GM23338 (cell line): ENCODE measurements at regions not wholly inside any gene's neighbourhood (a gene's known extent, or its start where the extent isn't known, plus 50 kb on each side); places are given as distances from the start of the nearest gene placed in this dataset.
A peak's percentile ranks its signal among the peaks of the same experiment; 100 is the strongest.

Experiments
- ATAC-seq: fragments of 200-7000 bp; cut with Tn5 transposase; 3 replicates; pipeline ENCODE4 v1.9.1; 2020
- DNase-seq: peaks from one replicate; pipeline ENCODE4 v3.0.0-alpha.2; 2015; ENCODE audit warnings: low spot score
- H2AFZ ChIP-seq: fragments of 200-600 bp; sonication (generic); 2 replicates; pipeline ENCODE4 v1.8.0; 2016; ENCODE audit warnings: antibody characterized with exemption, mild to moderate bottlenecking, moderate library complexity
- H3F3A ChIP-seq: fragments of 200-600 bp; sonication (generic); replicated peaks from 2 replicates; pipeline ENCODE4 v1.8.0; 2017; ENCODE audit warnings: antibody characterized with exemption, mixed run types, low read depth
- H3K27ac ChIP-seq: fragments of 200-600 bp; sonication (generic); 2 replicates; pipeline ENCODE4 v1.6.1; 2016; ENCODE audit warnings: low read depth
- H3K27me3 ChIP-seq: fragments of 200-600 bp; sonication (generic); 2 replicates; pipeline ENCODE4 v1.8.0; 2016; ENCODE audit warnings: mild to moderate bottlenecking, mixed run types, moderate library complexity; ENCODE audit not compliant: insufficient read depth
- H3K36me3 ChIP-seq: fragments of 200-600 bp; sonication (generic); 2 replicates; pipeline ENCODE4 v1.8.0; 2016; ENCODE audit warnings: mild to moderate bottlenecking; ENCODE audit not compliant: insufficient read depth
- H3K4me1 ChIP-seq: fragments of 200-600 bp; sonication (generic); 2 replicates; pipeline ENCODE4 v1.8.0; 2016; ENCODE audit warnings: mild to moderate bottlenecking, moderate library complexity; ENCODE audit not compliant: insufficient read depth
- H3K4me2 ChIP-seq: fragments of 200-600 bp; sonication (generic); 2 replicates; pipeline ENCODE4 v1.7.1; 2017; ENCODE audit warnings: mixed run types
- H3K4me3 ChIP-seq: fragments of 200-600 bp; sonication (generic); 2 replicates; pipeline ENCODE4 v1.6.1; 2016; ENCODE audit warnings: mixed run types
- H3K79me2 ChIP-seq: fragments of 200-600 bp; sonication (generic); replicated peaks from 2 replicates; pipeline ENCODE4 v1.8.0; 2017; ENCODE audit warnings: mild to moderate bottlenecking; ENCODE audit not compliant: insufficient read depth
- H3K9me2 ChIP-seq: fragments of 200-600 bp; sonication (generic); 2 replicates; pipeline ENCODE4 v1.8.0; 2017; ENCODE audit not compliant: insufficient read depth
- H4K20me1 ChIP-seq: fragments of 200-600 bp; sonication (generic); replicated peaks from 2 replicates; pipeline ENCODE4 v1.8.0; 2017; ENCODE audit warnings: mild to moderate bottlenecking; ENCODE audit not compliant: insufficient read depth
- H3K27ac Mint-ChIP-seq: 2 replicates; pipeline ENCODE4 v1.8.0; 2020; ENCODE audit warnings: inconsistent platforms, mild to moderate bottlenecking, moderate library complexity, mixed read lengths
- H3K27me3 Mint-ChIP-seq: 3 replicates; pipeline ENCODE4 v1.8.0; 2022; ENCODE audit warnings: low read depth, mild to moderate bottlenecking, moderate library complexity, mixed read lengths, inconsistent platforms; ENCODE audit not compliant: insufficient read depth, poor library complexity
- H3K36me3 Mint-ChIP-seq: 3 replicates; pipeline ENCODE4 v1.8.0; 2021; ENCODE audit warnings: low read depth, mild to moderate bottlenecking, inconsistent platforms, moderate library complexity, mixed read lengths
- H3K4me1 Mint-ChIP-seq: 3 replicates; pipeline ENCODE4 v1.8.0; 2020; ENCODE audit warnings: mild to moderate bottlenecking, inconsistent platforms, mixed read lengths
- H3K4me3 Mint-ChIP-seq: 3 replicates; pipeline ENCODE4 v1.8.0; 2021; ENCODE audit warnings: moderate library complexity, mild to moderate bottlenecking, inconsistent platforms, mixed read lengths
- H3K9me3 Mint-ChIP-seq: 3 replicates; pipeline ENCODE4 v1.8.0; 2020; ENCODE audit warnings: moderate library complexity, mild to moderate bottlenecking, inconsistent platforms, mixed read lengths
- EZH2 ChIP-seq: fragments of 200-600 bp; sonication (generic); IDR thresholded peaks from one replicate; pipeline ENCODE4 v1.8.0; 2017; ENCODE audit warnings: antibody characterized with exemption, mild to moderate bottlenecking, low read depth; ENCODE audit not compliant: unreplicated experiment
- EZH2phosphoT487 ChIP-seq: fragments of 200-600 bp; sonication (generic); IDR thresholded peaks from one replicate; pipeline ENCODE4 v1.8.1; 2018; ENCODE audit warnings: antibody characterized with exemption; ENCODE audit not compliant: unreplicated experiment
- JUNB ChIP-seq: IDR thresholded peaks from one replicate; pipeline ENCODE4 v1.6.1; 2016; ENCODE audit warnings: antibody characterized with exemption; ENCODE audit not compliant: unreplicated experiment
- NANOG ChIP-seq: IDR thresholded peaks from 2 replicates; pipeline ENCODE4 v1.6.1; 2016; ENCODE audit warnings: antibody characterized with exemption, borderline replicate concordance
- POLR2AphosphoS5 ChIP-seq: IDR thresholded peaks from 2 replicates; pipeline ENCODE4 v1.6.1; 2016; ENCODE audit warnings: antibody characterized with exemption, low read depth
- STAT1 ChIP-seq: IDR thresholded peaks from one replicate; pipeline ENCODE4 v1.6.1; 2016; ENCODE audit warnings: antibody characterized with exemption; ENCODE audit not compliant: unreplicated experiment
- ZNF114 ChIP-seq: fragments of 250-450 bp; sonication (Bioruptor Pico); IDR thresholded peaks from 2 replicates; pipeline ENCODE4 v1.5.0; 2020; ENCODE audit warnings: mild to moderate bottlenecking, moderate library complexity
- ZNF331 ChIP-seq: fragments of 250-450 bp; sonication (Bioruptor Pico); IDR thresholded peaks from 2 replicates; pipeline ENCODE4 v1.5.0; 2020; ENCODE audit warnings: low read depth, mild to moderate bottlenecking, moderate library complexity
- ZNF462 ChIP-seq: fragments of 250-450 bp; sonication (Bioruptor Pico); IDR thresholded peaks from 2 replicates; pipeline ENCODE4 v1.5.0; 2020; ENCODE audit warnings: mild to moderate bottlenecking, moderate library complexity
- TF ChIP-seq, protein P1 (sequence below): IDR thresholded peaks from 2 replicates; pipeline ENCODE4 v1.6.1; 2016; ENCODE audit warnings: antibody characterized with exemption
- TF ChIP-seq, protein P2 (sequence below): IDR thresholded peaks from one replicate; pipeline ENCODE4 v1.6.1; 2018; ENCODE audit warnings: antibody characterized with exemption; ENCODE audit not compliant: unreplicated experiment

- H3K4me1 Mint-ChIP-seq = peaks cover 6% of the 10 kb centered on the region; the same call in 2 of the 3 replicates
- H3K9me2 ChIP-seq = no peaks in the 10 kb centered on the region
- H3K4me3 ChIP-seq = no peak overlapping the region
- no peaks in the 10 kb centered on the region for H3K9me3 Mint-ChIP-seq
- no peaks in the 10 kb centered on the region for H3K4me1 ChIP-seq
- no peaks in the 10 kb centered on the region for H3F3A ChIP-seq
- ATAC-seq (no peak), DNase-seq (peak; percentile 2)
- no peak for TF ChIP-seq NANOG
- TF ChIP-seq ZNF462 (CRISPR knock-in tag) = no peak
- no peak for TF ChIP-seq STAT1
- no peak for TF ChIP-seq EZH2phosphoT487
- no peak for TF ChIP-seq ZNF331 (CRISPR knock-in tag)
- no peaks in the 10 kb centered on the region for H3K27me3 ChIP-seq
- no peak overlapping the region for H3K4me2 ChIP-seq
- H3K27me3 Mint-ChIP-seq = no peaks in the 10 kb centered on the region
- no peaks in the 10 kb centered on the region for H4K20me1 ChIP-seq
- H3K4me3 Mint-ChIP-seq = no peak overlapping the region
- H3K79me2 ChIP-seq = no peaks in the 10 kb centered on the region
- no peaks in the 10 kb centered on the region for H3K36me3 Mint-ChIP-seq
- no peaks in the 10 kb centered on the region for H3K36me3 ChIP-seq
- peak overlapping the region; percentile 11; the same call in 1 of the 2 replicates for H2AFZ ChIP-seq
- no peak overlapping the region for H3K27ac ChIP-seq
- peak overlapping the region; percentile 37 for H3K27ac Mint-ChIP-seq
Measured at GRCh38 chr1:195328102-195328501, 1280.1 kb downstream of the KCNT2 start.

DNA sequence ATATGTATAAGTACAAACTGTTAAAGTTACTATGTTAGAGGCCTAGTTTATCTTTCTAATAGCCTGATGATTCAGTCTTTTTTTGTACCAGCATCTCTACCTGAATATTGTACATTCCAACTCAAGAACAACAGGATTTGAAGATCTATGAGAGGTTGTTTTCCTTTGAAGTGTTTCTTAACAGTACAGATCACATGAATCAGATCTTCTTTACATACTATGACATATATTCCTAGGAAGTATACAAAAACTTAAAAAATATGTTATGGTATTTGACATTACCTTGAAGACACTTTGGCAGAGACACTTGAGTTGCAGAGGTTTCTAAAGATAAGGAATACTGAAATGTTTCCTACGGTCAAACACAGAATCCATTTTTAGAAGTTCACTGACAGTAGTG, 1280.9 kb downstream of the KCNT2 start:
- no peaks in the 10 kb centered on the region for H3K27me3 Mint-ChIP-seq
- Histone ChIP-seq H3F3A (no peaks in the 10 kb centered on the region), H3K36me3 (no peaks in the 10 kb centered on the region), H3K27ac (no peak overlapping the region), H4K20me1 (no peaks in the 10 kb centered on the region), H3K4me2 (no peak overlapping the region), H3K9me2 (no peaks in the 10 kb centered on the region), H3K4me3 (no peak overlapping the region), H3K27me3 (no peaks in the 10 kb centered on the region), H3K4me1 (no peaks in the 10 kb centered on the region), H3K79me2 (no peaks in the 10 kb centered on the region), H2AFZ (no peak overlapping the region)
- H3K4me1 Mint-ChIP-seq = peaks cover 6% of the 10 kb centered on the region; the same call in 2 of the 3 replicates
- H3K9me3 Mint-ChIP-seq = no peaks in the 10 kb centered on the region
- no peak for DNase-seq
- peak overlapping the region; percentile 37; the same call in 1 of the 2 replicates for H3K27ac Mint-ChIP-seq
- H3K4me3 Mint-ChIP-seq = no peak overlapping the region
- no peak for ATAC-seq
- H3K36me3 Mint-ChIP-seq = no peaks in the 10 kb centered on the region
- TF ChIP-seq NANOG (no peak), ZNF114 (no peak), POLR2AphosphoS5 (no peak), STAT1 (no peak), EZH2 (no peak), JUNB (no peak), EZH2phosphoT487 (no peak)
- TF ChIP-seq, protein P1, sequence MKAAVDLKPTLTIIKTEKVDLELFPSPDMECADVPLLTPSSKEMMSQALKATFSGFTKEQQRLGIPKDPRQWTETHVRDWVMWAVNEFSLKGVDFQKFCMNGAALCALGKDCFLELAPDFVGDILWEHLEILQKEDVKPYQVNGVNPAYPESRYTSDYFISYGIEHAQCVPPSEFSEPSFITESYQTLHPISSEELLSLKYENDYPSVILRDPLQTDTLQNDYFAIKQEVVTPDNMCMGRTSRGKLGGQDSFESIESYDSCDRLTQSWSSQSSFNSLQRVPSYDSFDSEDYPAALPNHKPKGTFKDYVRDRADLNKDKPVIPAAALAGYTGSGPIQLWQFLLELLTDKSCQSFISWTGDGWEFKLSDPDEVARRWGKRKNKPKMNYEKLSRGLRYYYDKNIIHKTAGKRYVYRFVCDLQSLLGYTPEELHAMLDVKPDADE = no peak
- TF ChIP-seq, protein P2, sequence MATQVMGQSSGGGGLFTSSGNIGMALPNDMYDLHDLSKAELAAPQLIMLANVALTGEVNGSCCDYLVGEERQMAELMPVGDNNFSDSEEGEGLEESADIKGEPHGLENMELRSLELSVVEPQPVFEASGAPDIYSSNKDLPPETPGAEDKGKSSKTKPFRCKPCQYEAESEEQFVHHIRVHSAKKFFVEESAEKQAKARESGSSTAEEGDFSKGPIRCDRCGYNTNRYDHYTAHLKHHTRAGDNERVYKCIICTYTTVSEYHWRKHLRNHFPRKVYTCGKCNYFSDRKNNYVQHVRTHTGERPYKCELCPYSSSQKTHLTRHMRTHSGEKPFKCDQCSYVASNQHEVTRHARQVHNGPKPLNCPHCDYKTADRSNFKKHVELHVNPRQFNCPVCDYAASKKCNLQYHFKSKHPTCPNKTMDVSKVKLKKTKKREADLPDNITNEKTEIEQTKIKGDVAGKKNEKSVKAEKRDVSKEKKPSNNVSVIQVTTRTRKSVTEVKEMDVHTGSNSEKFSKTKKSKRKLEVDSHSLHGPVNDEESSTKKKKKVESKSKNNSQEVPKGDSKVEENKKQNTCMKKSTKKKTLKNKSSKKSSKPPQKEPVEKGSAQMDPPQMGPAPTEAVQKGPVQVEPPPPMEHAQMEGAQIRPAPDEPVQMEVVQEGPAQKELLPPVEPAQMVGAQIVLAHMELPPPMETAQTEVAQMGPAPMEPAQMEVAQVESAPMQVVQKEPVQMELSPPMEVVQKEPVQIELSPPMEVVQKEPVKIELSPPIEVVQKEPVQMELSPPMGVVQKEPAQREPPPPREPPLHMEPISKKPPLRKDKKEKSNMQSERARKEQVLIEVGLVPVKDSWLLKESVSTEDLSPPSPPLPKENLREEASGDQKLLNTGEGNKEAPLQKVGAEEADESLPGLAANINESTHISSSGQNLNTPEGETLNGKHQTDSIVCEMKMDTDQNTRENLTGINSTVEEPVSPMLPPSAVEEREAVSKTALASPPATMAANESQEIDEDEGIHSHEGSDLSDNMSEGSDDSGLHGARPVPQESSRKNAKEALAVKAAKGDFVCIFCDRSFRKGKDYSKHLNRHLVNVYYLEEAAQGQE = no peak
